GM08714 (cell line): ENCODE measurements at regions not wholly inside any gene's neighbourhood (a gene's known extent, or its start where the extent isn't known, plus 50 kb on each side); places are given as distances from the start of the nearest gene placed in this dataset.
"Not testable (repeated sequence)": the region's sequence is repeated elsewhere in the genome, so short reads cannot be mapped to it uniquely, and the experiment has no call there.

Experiments
- H3K4me3 ChIP-seq: fragments of 200-500 bp; sonication (Bioruptor generic); 2 replicates; pipeline ENCODE4 v1.5.1; 2014; ENCODE audit warnings: mild to moderate bottlenecking, low read length, inconsistent platforms
- ZNF274 ChIP-seq: IDR thresholded peaks from 2 replicates; pipeline ENCODE4 v1.6.1; 2012; ENCODE audit warnings: mild to moderate bottlenecking, low read depth, low read length

DNA sequence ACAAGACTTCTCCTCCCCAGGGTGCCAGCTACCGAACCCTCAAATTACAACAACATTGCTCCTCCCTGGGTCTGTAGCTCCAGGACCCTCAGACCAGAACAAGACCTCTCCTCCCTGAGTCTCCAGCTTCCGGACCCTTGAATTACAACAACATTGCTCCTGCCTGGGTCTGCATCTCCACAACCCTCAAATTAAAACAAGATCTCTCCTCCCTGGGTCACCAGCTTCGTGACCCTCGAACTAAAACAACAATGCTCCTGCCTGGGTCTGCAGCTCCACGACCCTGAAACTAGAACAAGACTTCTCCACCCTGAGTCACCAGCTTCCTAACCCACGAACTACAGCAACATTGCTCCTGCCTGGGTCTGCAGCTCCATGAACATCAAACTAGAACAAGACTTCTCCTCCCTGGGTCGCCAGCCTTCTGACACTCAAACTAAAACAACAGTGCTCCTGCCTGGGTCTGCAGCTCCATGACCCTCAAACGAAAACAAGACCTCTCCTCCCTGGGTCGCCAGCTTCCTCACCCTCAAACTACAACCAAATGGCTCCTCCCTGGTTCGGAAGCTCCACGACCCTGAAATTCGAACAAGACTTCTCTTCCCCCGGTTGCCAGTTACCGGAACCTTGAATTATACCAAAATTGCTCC is 324.5 kb downstream of the PREX1 start:
- no peak overlapping the region for H3K4me3 ChIP-seq
- TF ChIP-seq ZNF274 = no peak

DNA sequence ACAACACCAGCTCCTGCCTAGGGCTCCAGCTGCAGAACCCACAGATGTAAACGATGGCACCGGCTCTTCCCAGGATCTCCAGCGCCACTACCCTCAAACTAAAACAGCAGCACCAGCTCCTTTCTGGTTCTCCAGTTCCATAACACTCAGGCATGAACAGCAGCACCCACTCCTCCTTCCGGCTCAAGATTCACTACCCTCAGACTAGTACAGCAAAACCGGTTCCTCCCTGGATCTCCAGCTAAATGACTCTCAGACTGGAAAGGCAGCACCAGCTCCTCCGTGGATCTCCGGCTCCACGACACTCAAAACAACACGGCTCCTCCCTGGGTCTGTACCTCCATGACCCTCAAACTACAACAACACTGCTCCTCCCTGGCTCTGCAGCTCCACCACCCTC is 325.0 kb downstream of the PREX1 start:
- TF ChIP-seq ZNF274 = no peak
- no peak overlapping the region for H3K4me3 ChIP-seq

DNA sequence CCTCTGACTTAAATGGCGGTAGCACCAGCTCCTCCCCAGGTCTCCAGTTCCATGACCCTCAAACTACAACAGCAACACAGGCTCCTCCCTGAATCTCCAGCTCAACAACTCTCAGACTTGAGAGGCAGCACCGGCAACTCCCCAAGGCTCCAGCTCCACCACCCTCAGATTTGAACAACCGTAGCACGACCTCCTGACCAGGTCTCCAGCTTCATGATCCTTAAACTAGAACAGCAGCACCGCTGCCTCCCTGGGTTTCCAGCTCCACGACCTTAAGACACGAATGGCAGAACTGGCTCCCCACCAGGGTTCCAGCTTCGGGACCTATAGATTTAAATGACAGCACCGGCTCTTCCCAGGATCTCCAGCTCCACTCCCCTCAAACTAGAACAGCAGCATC is 325.8 kb downstream of the PREX1 start:
- no peak for TF ChIP-seq ZNF274
- no peak overlapping the region for H3K4me3 ChIP-seq

DNA sequence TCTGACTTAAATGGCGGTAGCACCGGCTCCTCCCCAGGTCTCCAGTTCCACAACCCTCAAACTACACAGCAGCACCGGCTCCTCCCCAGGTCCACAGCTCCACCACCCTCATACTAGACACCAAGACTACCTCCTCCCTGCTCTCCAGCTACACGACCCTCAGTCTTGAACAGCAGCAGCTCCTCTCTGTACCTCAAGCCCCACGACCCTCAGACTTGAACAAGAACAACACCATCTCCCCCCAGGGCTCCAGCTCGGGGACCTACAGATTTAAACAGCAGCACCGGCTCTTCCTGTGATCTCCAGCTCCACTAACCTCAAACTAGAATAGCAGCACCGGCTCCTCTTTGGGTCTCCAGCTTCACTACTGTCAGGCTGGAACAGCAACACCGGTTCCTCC is 326.9 kb downstream of the PREX1 start:
- H3K4me3 ChIP-seq = not testable (repeated sequence)

DNA sequence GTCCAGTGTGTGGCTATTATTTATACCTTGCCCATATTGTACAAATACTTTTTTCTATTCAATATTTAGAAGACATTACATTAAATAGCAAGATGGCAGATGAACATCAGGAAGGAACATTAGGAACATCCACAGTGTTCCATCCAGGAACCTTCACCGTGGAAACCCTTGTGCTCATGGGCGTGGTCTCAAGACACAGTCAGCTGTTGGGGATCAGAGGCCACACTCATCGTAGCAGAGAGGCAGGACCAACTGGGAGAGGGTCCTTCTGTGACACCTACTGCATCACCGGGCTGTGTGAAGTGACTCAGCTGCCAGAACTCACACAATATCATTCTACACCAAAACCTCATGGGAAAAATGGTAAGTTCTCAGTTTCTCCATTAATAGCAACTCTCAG is 328.9 kb downstream of the PREX1 start:
- H3K4me3 ChIP-seq = not testable (repeated sequence)

DNA sequence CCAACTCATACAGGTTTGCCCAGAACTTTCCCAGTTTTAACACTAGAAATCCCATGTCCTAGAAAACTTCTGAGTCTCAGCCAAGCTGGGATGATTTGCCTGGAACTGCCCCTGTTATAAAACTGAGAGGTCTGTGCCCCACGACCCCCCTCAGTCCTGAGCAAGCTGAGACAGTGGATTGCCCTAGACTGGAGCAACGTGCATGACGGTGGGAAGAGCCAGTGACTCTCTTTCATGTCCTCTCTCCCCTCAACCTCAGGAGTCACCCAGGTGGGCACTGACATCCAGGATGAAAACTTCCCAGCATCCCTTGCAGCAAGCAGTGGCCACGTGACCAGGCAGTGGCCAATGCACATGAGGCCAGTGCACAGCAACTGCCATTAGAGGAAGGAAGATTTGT is 329.7 kb downstream of the PREX1 start:
- not testable (repeated sequence) for H3K4me3 ChIP-seq

DNA sequence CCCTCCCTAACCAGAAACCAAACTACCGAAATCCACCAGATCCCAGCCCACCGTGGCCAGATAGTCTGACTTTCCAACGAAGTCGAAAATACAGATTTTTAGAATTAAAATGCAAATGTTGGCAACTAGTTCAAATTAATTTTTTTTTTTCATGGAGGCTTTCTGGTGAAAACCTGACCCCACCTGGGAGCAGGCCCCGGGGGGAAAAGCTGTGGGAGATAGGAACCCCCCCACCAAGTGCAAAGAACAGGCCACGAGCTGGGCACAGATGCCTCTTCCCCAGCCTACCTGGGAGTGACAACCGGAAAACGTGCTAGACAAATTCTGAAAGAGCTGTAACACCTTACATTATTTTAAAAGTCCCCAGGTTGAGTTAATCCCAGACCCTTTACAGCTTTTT is 333.8 kb downstream of the PREX1 start:
- no peak for TF ChIP-seq ZNF274
- no peak overlapping the region for H3K4me3 ChIP-seq

DNA sequence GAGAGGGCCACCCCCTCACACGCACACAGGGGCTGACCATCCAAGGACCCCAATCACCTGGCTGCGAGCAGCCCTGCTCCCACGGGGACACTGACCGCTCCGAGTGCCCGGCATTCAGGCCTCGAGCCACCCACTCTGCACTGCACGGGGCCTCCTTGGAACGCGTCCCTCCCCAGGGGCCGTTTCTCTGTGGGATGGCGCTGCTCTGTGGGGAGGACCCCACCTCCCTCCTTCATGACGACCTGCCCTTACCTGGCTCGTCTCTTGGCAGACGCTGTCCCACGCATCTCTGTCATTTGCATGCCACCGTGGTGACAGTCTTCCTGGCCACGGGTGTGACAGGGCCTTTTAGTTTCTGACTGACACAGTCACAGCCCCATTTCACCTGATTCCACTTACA is 334.5 kb downstream of the PREX1 start:
- H3K4me3 ChIP-seq = not testable (repeated sequence)

DNA sequence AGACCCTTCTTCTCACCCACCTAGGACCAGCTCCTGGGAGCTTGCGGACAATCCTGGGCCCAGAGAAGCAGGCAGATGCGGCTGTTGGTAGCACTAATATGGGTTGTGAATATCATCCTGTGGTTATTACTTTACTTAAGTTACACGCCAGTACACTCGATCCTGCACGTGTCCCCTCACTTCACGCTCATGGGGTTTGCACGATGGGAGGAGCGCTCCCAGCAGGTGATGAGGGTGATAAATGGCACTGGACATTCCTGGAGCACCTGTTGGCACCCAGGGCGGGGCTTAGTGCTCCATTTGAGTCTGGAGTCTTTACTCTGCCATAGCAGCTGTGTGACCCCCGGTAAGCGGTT is 335.1 kb downstream of the PREX1 start:
- no peak for TF ChIP-seq ZNF274
- no peak overlapping the region for H3K4me3 ChIP-seq

DNA sequence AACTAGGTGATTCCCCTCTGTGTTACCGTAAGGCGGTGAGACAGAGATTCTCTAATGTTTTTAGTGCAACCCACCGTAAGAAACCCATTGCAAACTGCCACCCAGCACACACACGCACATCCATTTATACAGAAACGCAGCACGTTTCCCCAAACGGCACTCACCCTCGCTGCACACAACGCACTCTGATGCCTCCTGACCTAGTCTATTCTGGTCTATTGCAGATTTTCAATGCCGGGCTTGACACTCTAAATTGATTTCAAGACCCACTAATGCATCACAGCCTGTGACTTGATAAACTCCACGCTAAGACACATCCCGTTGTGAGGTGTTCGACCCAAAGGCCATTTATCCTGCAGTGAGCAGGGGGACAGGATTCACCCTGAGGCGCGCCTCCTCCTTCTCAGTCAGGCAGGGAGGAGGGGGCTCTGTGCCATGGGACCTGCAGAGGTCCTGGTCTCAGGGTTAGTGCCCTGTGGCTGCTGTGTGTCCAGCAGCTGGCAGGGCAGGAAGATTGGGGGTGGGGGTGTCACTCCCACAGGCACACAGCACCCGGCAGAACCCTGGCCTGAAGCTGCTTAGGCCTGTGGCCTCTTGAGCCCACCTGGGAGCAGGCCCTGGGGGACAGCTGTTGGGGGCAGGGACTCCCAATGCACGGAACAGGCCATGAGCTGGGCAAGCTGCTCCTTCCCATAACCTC is 335.6 kb downstream of the PREX1 start:
- TF ChIP-seq ZNF274 = no peak
- H3K4me3 ChIP-seq = no peak overlapping the region

DNA sequence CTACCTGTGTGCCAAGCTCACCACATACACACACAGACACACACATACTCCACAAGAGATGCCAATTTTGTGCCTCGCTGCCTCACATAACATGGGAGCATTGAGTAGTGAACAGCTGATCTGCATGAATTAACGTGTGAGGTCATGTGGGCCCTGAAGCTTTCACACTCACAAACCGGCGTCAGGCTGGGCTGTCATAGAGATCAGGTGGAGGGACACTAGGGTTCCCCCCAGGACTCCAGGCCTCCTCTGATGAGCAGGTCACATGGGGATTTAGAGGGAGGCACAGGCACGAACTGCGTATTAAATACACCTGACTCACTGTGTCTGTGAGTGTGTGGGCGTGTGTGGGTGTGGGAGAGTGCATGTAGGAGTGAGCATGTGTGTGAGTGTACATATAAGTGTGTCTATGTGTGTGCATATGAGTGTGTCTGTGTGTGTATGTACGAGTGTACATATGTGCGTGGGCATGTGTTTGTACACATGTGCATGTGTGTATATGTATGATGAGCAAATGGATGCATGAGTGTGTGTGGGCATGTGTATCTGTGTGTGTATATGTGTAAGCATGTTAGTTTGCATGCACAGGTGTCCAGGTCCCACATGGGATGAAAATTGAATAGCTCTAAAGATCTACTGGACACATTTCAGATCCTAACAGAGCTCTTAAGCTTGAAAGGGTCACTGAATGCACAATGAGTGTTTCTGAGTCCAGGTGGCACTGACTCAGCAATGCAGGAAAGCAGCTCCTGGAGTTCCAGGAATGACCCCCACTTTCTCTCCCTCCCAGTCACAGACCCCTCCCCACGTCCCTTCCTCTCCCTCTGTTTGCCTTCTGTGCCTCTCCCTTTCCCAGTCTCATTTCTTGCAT is 336.6 kb downstream of the PREX1 start:
- TF ChIP-seq ZNF274 = no peak
- no peak overlapping the region for H3K4me3 ChIP-seq

DNA sequence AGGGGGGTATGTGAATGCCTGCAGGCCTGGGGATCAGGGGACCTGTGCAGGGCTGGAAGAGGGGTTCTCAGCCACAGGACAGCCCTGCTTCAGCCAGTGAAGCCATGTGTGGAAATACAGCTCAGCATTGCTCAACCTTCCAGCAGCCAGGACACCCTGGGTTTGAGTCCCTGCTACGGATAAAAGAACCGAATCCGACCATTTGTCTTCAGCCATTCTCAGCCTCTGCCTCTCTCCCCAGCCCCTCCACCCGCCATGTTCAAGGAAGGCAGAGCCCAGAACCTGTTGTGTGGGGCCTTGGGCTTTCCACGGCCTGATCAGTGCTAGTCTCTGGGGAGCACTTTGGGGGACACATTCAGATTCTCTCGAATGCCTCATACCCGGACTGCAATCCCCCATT is 337.5 kb downstream of the PREX1 start:
- not testable (repeated sequence) for H3K4me3 ChIP-seq

DNA sequence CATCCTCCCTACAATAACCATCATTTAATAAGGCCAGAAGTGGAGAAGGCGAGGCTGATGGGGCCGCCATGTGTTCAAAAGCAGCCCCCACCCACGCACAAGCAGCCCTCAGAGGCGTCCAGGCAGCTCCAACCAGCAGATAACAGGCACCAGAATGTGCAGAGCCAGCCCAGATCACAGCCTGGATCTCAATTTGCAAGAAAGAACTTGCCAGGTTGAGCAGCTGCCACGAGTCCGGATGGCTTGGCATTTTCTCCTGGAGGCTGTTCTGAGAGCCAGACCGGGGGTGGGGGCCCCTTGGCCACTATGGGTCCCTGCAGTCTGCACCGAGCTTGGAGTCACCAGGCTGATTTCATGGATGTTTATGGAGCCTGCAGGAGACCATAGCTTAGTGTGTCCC is 338.1 kb downstream of the PREX1 start:
- no peak overlapping the region for H3K4me3 ChIP-seq
- no peak for TF ChIP-seq ZNF274

DNA sequence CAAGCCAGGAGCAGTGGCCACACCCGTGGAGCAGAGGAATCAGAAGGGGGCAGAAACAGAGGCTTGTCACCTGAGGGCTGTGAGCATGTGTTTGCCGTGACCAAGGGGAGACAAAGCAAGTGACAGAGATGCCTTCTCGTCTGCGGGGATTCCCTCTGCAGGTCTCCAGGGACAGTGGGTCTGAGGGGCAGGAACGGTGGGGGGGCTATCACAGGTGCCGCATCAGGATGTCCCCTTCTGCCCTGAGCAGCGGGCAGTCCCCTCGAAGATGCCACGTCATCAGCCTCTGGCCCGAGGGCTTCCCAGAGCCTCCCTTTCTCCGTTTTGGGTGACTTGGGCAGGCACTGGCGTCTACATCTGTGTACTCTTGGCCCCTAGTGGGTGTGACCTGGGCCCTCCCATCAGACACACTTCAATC is 338.7 kb downstream of the PREX1 start:
- no peak for TF ChIP-seq ZNF274
- H3K4me3 ChIP-seq = no peak overlapping the region

DNA sequence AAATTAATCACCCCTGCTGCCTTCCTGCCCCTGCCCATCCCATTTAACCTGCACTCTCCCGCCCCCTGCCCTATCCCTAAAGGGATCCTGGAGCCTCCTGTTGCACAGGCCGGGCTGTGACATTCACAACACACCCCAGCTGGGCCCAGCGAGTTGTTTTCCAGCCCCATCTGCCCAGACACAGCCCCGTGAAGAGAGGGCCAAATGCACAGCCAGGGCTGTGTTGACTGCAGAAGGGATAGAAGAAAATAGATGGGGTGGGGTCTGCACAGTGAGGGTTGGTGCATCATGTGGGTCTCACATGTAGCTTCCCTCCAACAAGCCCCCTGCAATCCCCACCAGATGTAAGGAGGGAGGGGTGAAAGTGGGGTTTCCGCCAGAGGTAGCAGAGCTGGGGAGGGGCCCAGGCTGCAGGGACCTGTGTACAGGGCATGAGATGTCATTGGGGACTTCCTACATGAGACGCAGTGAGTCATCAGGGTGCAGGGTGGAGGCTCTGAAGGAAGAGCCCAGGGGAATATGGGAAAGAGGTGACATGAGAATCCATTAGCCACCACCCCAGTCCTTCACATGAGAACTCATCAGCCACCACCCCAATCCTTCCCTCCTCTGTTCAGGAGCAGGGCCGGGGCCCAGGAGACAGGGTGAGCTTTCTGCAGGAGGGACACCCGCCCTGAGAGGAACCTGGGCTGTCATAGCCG is 339.3 kb downstream of the PREX1 start:
- not testable (repeated sequence) for H3K4me3 ChIP-seq

DNA sequence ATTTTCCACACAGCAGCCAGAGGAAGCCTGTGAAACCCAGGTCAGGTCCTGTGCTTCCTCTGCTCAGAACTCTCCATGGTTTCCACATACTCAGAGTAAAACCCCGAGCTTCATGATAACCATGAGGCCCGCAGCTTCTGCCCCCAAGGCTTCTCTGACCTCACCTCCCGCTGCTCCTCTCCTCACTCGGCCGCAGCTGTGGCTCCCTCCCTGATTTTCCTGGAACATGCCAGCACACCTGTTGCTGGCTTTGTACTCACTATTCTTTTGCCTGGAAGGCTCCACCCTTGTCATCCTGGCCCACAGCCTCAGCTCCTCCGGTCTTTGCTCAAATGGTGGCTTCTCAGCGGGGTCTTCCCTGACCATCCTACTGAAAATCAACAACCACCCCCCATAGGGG is 341.7 kb downstream of the PREX1 start:
- TF ChIP-seq ZNF274 = no peak
- no peak overlapping the region for H3K4me3 ChIP-seq

DNA sequence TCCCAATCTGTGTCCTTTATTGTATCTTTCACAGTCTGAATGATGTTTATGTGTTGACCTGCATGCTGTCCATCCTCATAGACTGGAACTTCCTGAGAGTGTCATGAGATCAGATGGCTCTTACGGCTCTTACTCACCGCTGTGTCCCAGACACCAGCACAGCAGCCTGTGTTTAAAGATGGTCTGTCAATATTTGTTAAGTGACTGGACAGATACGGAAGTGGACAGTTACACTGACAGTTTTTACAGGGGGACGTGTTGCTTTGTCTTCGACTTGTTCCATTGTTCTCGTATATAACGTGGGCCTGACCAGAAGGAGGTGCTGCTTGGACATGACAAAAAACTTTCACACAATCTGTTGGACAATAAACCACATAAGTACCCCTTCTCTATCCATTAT is 342.6 kb downstream of the PREX1 start:
- not testable (repeated sequence) for H3K4me3 ChIP-seq
